OCI-LY7 (cell line): ENCODE measurements at regions not wholly inside any gene's neighbourhood (a gene's known extent, or its start where the extent isn't known, plus 50 kb on each side); places are given as distances from the start of the nearest gene placed in this dataset.
A peak's percentile ranks its signal among the peaks of the same experiment; 100 is the strongest.
"Not testable (repeated sequence)": the region's sequence is repeated elsewhere in the genome, so short reads cannot be mapped to it uniquely, and the experiment has no call there.

ENCODE experiments used
- BruUV-seq: library from RNA; stranded (reverse); fragments of 400-500 nt; replicated peaks from 2 replicates; lab custom pipeline; 2021; lab: Mats Ljungman, UMichigan
- CTCF ChIA-PET: fragments of 300-600 bp; sonication (Branson Sonifier 250); formaldehyde crosslinking; loops from one replicate; lab custom pipeline; 2022; ENCODE audit warnings: antibody characterized with exemption; ENCODE audit not compliant: unreplicated experiment; lab: Charles Lee
- POLR2A ChIA-PET: fragments of 300-600 bp; sonication (Branson Sonifier 250); formaldehyde crosslinking; loops from one replicate; lab custom pipeline; 2022; ENCODE audit warnings: antibody characterized with exemption; lab: Charles Lee
- DNase-seq: peaks from one replicate; pipeline ENCODE4 v3.0.0-alpha.2; 2015; ENCODE audit warnings: low spot score
- H2AFZ ChIP-seq: fragments of 200-600 bp; sonication (generic), shearing (Covaris generic); 2 replicates; pipeline ENCODE4 v1.6.1; 2014; ENCODE audit warnings: mild to moderate bottlenecking, antibody characterized with exemption, low read length, moderate library complexity
- H3K27ac ChIP-seq: fragments of 200-600 bp; sonication (generic); 2 replicates; pipeline ENCODE4 v1.5.1; 2014; ENCODE audit warnings: mixed run types, low read depth, mild to moderate bottlenecking, moderate library complexity, low read length, inconsistent platforms; ENCODE audit not compliant: poor library complexity, severe bottlenecking
- H3K36me3 ChIP-seq: fragments of 200-600 bp; sonication (generic); 2 replicates; pipeline ENCODE4 v1.6.1; 2014; ENCODE audit warnings: mild to moderate bottlenecking, antibody characterized with exemption, low read length, moderate library complexity, mixed read lengths; ENCODE audit not compliant: insufficient read depth
- H3K4me1 ChIP-seq: fragments of 200-600 bp; sonication (generic); 2 replicates; pipeline ENCODE4 v1.5.1; 2014; ENCODE audit warnings: mild to moderate bottlenecking, low read length; ENCODE audit not compliant: insufficient read depth, poor library complexity, severe bottlenecking
- H3K4me2 ChIP-seq: fragments of 200-600 bp; sonication (generic); 2 replicates; pipeline ENCODE4 v1.6.1; 2014; ENCODE audit warnings: mild to moderate bottlenecking, low read length
- H3K4me3 ChIP-seq: fragments of 200-600 bp; sonication (generic); 2 replicates; pipeline ENCODE4 v1.5.1; 2014; ENCODE audit warnings: mild to moderate bottlenecking, low read depth, low read length; ENCODE audit not compliant: poor library complexity, severe bottlenecking
- H3K79me2 ChIP-seq: fragments of 200-600 bp; sonication (generic); 2 replicates; pipeline ENCODE4 v1.6.1; 2016; ENCODE audit warnings: low read depth, mild to moderate bottlenecking, low read length, moderate library complexity, mixed read lengths; ENCODE audit not compliant: insufficient read depth
- H3K9me2 ChIP-seq: fragments of 200-600 bp; sonication (generic); 2 replicates; pipeline ENCODE4 v1.6.1; 2016; ENCODE audit warnings: mild to moderate bottlenecking, low read length, mixed read lengths; ENCODE audit not compliant: insufficient read depth
- H3K9me3 ChIP-seq: fragments of 200-600 bp; sonication (generic); 2 replicates; pipeline ENCODE4 v1.6.1; 2014; ENCODE audit warnings: mild to moderate bottlenecking, mixed run types, low read length, mixed read lengths
- H4K20me1 ChIP-seq: fragments of 200-600 bp; sonication (generic); 2 replicates; pipeline ENCODE4 v1.6.1; 2014; ENCODE audit warnings: mild to moderate bottlenecking, antibody characterized with exemption, low read length, moderate library complexity, mixed read lengths; ENCODE audit not compliant: insufficient read depth
- intact Hi-C: fragments of 100-400 bp; cut with micrococcal nuclease; formaldehyde crosslinking; loops from one replicate; pipeline ENCODE4 v1.10.0; 2022; ENCODE audit not compliant: unreplicated experiment

GRCh38 chr21:6561168-6561567, 3960.2 kb upstream of the TPTE start:
- BruUV-seq, CTCF ChIA-PET: not testable (repeated sequence)

GRCh38 chr21:6561578-6561977, 3959.8 kb upstream of the TPTE start:
- DNase-seq, H3K9me2 ChIP-seq, H3K4me3 ChIP-seq, intact Hi-C loops, POLR2A ChIA-PET, H3K36me3 ChIP-seq, H3K4me1 ChIP-seq, H2AFZ ChIP-seq, H3K79me2 ChIP-seq, CTCF ChIA-PET, H3K9me3 ChIP-seq, H3K4me2 ChIP-seq, H3K27ac ChIP-seq, H4K20me1 ChIP-seq, BruUV-seq: not testable (repeated sequence)

More at GRCh38 chr21:6561168-6561567, 3960.2 kb upstream of the TPTE start:
- H3K36me3 ChIP-seq, DNase-seq, H3K4me1 ChIP-seq, H3K9me2 ChIP-seq, H3K4me2 ChIP-seq, H4K20me1 ChIP-seq, POLR2A ChIA-PET, intact Hi-C loops, H3K9me3 ChIP-seq, H3K79me2 ChIP-seq, H3K27ac ChIP-seq, H2AFZ ChIP-seq, H3K4me3 ChIP-seq: not testable (repeated sequence)

- H3K4me2 ChIP-seq, intact Hi-C loops, H4K20me1 ChIP-seq, H3K4me1 ChIP-seq, POLR2A ChIA-PET, H3K27ac ChIP-seq, H3K9me3 ChIP-seq, CTCF ChIA-PET, H3K9me2 ChIP-seq, H3K79me2 ChIP-seq, H3K36me3 ChIP-seq, DNase-seq, BruUV-seq, H2AFZ ChIP-seq, H3K4me3 ChIP-seq: not testable (repeated sequence)
Measured at GRCh38 chr21:6564543-6565166, 3956.7 kb upstream of the TPTE start.

- H3K9me2 ChIP-seq, H3K4me1 ChIP-seq, POLR2A ChIA-PET, H3K27ac ChIP-seq, H2AFZ ChIP-seq, BruUV-seq, H3K36me3 ChIP-seq, H3K9me3 ChIP-seq, H3K79me2 ChIP-seq, H3K4me2 ChIP-seq, intact Hi-C loops, H4K20me1 ChIP-seq, H3K4me3 ChIP-seq, CTCF ChIA-PET: not testable (repeated sequence)
- peak; percentile 14 for DNase-seq
Measured at GRCh38 chr21:6565190-6566094, 3955.9 kb upstream of the TPTE start.

- H3K4me1 ChIP-seq, H3K9me2 ChIP-seq, H3K4me3 ChIP-seq, H3K36me3 ChIP-seq, H3K27ac ChIP-seq, H4K20me1 ChIP-seq, BruUV-seq, POLR2A ChIA-PET, intact Hi-C loops, H3K4me2 ChIP-seq, CTCF ChIA-PET, DNase-seq, H2AFZ ChIP-seq, H3K79me2 ChIP-seq, H3K9me3 ChIP-seq: not testable (repeated sequence)
Measured at GRCh38 chr21:6567542-6567941, 3953.8 kb upstream of the TPTE start.

- BruUV-seq, intact Hi-C loops: not testable (repeated sequence)
Measured at GRCh38 chr21:6569152-6569551, 3952.2 kb upstream of the TPTE start.

More at GRCh38 chr21:6569152-6569551, 3952.2 kb upstream of the TPTE start:
- H3K79me2 ChIP-seq, DNase-seq, H3K9me2 ChIP-seq, CTCF ChIA-PET, H3K4me1 ChIP-seq, H3K36me3 ChIP-seq, POLR2A ChIA-PET, H3K4me3 ChIP-seq, H3K9me3 ChIP-seq, H2AFZ ChIP-seq, H4K20me1 ChIP-seq, H3K4me2 ChIP-seq, H3K27ac ChIP-seq: not testable (repeated sequence)
